Midbrain (tissue), 1 donor: ENCODE measurements at regions not wholly inside any gene's neighbourhood (a gene's known extent, or its start where the extent isn't known, plus 50 kb on each side); places are given as distances from the start of the nearest gene placed in this dataset.

Source experiments
- DNase-seq: peaks from one replicate; lab custom pipeline; 2025; lab: John Stamatoyannopoulos, UW

GRCh38 chr2:30048636-30049175, 98.1 kb upstream of the YPEL5 start:
- DNase-seq: no peak

- no peak for DNase-seq
These were observed 91.3 kb upstream of the YPEL5 start for GRCh38 chr2:30055548-30055947.

- DNase-seq: no peak
These were observed 86.2 kb upstream of the YPEL5 start for GRCh38 chr2:30060562-30060961.

GRCh38 chr2:30068067-30068466, 78.7 kb upstream of the YPEL5 start:
- DNase-seq: no peak

GRCh38 chr2:30072250-30072842, 74.5 kb upstream of the YPEL5 start:
- peak; percentile 83 for DNase-seq

GRCh38 chr2:30073523-30073922, 73.3 kb upstream of the YPEL5 start:
- no peak for DNase-seq

- DNase-seq: no peak
These were observed 72.8 kb upstream of the YPEL5 start for GRCh38 chr2:30074023-30074422.

GRCh38 chr2:30078521-30078920, 68.3 kb upstream of the YPEL5 start:
- no peak for DNase-seq

GRCh38 chr2:30084915-30085314, 61.9 kb upstream of the YPEL5 start:
- DNase-seq: no peak

GRCh38 chr2:30089171-30089570, 57.6 kb upstream of the YPEL5 start:
- DNase-seq: no peak

- DNase-seq: no peak
These were observed 51.4 kb upstream of the YPEL5 start for GRCh38 chr2:30095402-30095801.

- DNase-seq: no peak
These were observed 50.4 kb upstream of the YPEL5 start for GRCh38 chr2:30096451-30096850.
